ENCODE measurements at regions not wholly inside any gene's neighbourhood (a gene's known extent, or its start where the extent isn't known, plus 50 kb on each side); places are given as distances from the start of the nearest gene placed in this dataset.

GRCh38 chr5:92504346-92504745 is 1076.7 kb downstream of the NR2F1-AS1 start:
- no peaks in the 10 kb centered on the region for H4K20me1 ChIP-seq (ENCODE audit: insufficient read depth)
- no peak overlapping the region for H3K27ac ChIP-seq (ENCODE audit: low read length)
- H3K4me3 ChIP-seq (ENCODE audit: low read length) = no peak overlapping the region
- H2AFZ ChIP-seq (ENCODE audit: low read depth, low read length) = no peak overlapping the region
- H3K9me2 ChIP-seq (ENCODE audit: insufficient read depth, low read length) = no peaks in the 10 kb centered on the region
- peaks cover under 1% of the 10 kb centered on the region for H3K9me3 ChIP-seq (ENCODE audit: low read length)
- TF ChIP-seq CTCF (IDR thresholded peaks at IDR 0.05; ENCODE audit: poor library complexity, severe bottlenecking) = no peak
- TF ChIP-seq POLR2AphosphoS5 (IDR thresholded peaks at IDR 0.05) = no peak
- TF ChIP-seq EZH2 (IDR thresholded peaks at IDR 0.05; ENCODE audit: borderline replicate concordance, insufficient read depth, low read length, poor library complexity, severe bottlenecking) = no peak
- no peak for TF ChIP-seq REST (IDR thresholded peaks at IDR 0.05; ENCODE audit: borderline replicate concordance)
- no peak for TF ChIP-seq TAF1 (IDR thresholded peaks at IDR 0.05; ENCODE audit: low read depth)
- TF ChIP-seq SMC3 (conservative IDR thresholded peaks at IDR 0.05; ENCODE audit: poor library complexity) = no peak
- no peak for TF ChIP-seq MXI1 (conservative IDR thresholded peaks at IDR 0.05; ENCODE audit: poor library complexity, severe bottlenecking)
- TF ChIP-seq RAD21 (conservative IDR thresholded peaks at IDR 0.05) = no peak
- no peak for TF ChIP-seq EP300 (conservative IDR thresholded peaks at IDR 0.05; ENCODE audit: poor library complexity, severe bottlenecking)
- H3K27me3 ChIP-seq (ENCODE audit: insufficient read depth, low read depth, low read length) = no peaks in the 10 kb centered on the region
- H3K4me2 ChIP-seq (ENCODE audit: low read length) = no peak overlapping the region
- H3K9ac ChIP-seq (ENCODE audit: low read length) = no peak overlapping the region
- H3F3A ChIP-seq (ENCODE audit: insufficient read depth, low read length, poor library complexity, severe bottlenecking) = no peaks in the 10 kb centered on the region
- H3K79me2 ChIP-seq (replicated peaks; ENCODE audit: insufficient read depth, low read length) = no peaks in the 10 kb centered on the region
- no peaks in the 10 kb centered on the region for H3K36me3 ChIP-seq (ENCODE audit: insufficient read depth, low read length)

GRCh38 chr5:92500752-92501151 is 1080.3 kb downstream of the NR2F1-AS1 start:
- H3K9ac ChIP-seq (ENCODE audit: low read length) = no peak overlapping the region
- H2AFZ ChIP-seq (ENCODE audit: low read depth, low read length) = no peak overlapping the region
- no peaks in the 10 kb centered on the region for H3K27me3 ChIP-seq (ENCODE audit: insufficient read depth, low read depth, low read length)
- no peaks in the 10 kb centered on the region for H3K9me3 ChIP-seq (ENCODE audit: low read length)
- no peak overlapping the region for H3K4me3 ChIP-seq (ENCODE audit: low read length)
- H4K20me1 ChIP-seq (ENCODE audit: insufficient read depth) = no peaks in the 10 kb centered on the region
- no peak for TF ChIP-seq CTCF (IDR thresholded peaks at IDR 0.05; ENCODE audit: poor library complexity, severe bottlenecking)
- TF ChIP-seq SMC3 (conservative IDR thresholded peaks at IDR 0.05; ENCODE audit: poor library complexity) = no peak
- TF ChIP-seq REST (IDR thresholded peaks at IDR 0.05; ENCODE audit: borderline replicate concordance) = no peak
- TF ChIP-seq RAD21 (conservative IDR thresholded peaks at IDR 0.05) = no peak
- TF ChIP-seq MXI1 (conservative IDR thresholded peaks at IDR 0.05; ENCODE audit: poor library complexity, severe bottlenecking) = no peak
- TF ChIP-seq EZH2 (IDR thresholded peaks at IDR 0.05; ENCODE audit: borderline replicate concordance, insufficient read depth, low read length, poor library complexity, severe bottlenecking) = no peak
- no peak for TF ChIP-seq TAF1 (IDR thresholded peaks at IDR 0.05; ENCODE audit: low read depth)
- no peak for TF ChIP-seq EP300 (conservative IDR thresholded peaks at IDR 0.05; ENCODE audit: poor library complexity, severe bottlenecking)
- TF ChIP-seq POLR2AphosphoS5 (IDR thresholded peaks at IDR 0.05) = no peak
- H3K9me2 ChIP-seq (ENCODE audit: insufficient read depth, low read length) = no peaks in the 10 kb centered on the region
- H3K36me3 ChIP-seq (ENCODE audit: insufficient read depth, low read length) = no peaks in the 10 kb centered on the region
- no peaks in the 10 kb centered on the region for H3F3A ChIP-seq (ENCODE audit: insufficient read depth, low read length, poor library complexity, severe bottlenecking)
- no peaks in the 10 kb centered on the region for H3K79me2 ChIP-seq (replicated peaks; ENCODE audit: insufficient read depth, low read length)
- H3K27ac ChIP-seq (ENCODE audit: low read length) = no peak overlapping the region
- no peak overlapping the region for H3K4me2 ChIP-seq (ENCODE audit: low read length)
